PC-9 (cell line): ENCODE measurements at regions not wholly inside any gene's neighbourhood (a gene's known extent, or its start where the extent isn't known, plus 50 kb on each side); places are given as distances from the start of the nearest gene placed in this dataset.
A peak's percentile ranks its signal among the peaks of the same experiment; 100 is the strongest.

ENCODE experiments used
- BruUV-seq: library from RNA; stranded (reverse); fragments of 400-500 nt; replicated peaks from 2 replicates; lab custom pipeline; 2021; lab: Mats Ljungman, UMichigan
- CTCF ChIA-PET: fragments of 300-600 bp; sonication (Branson Sonifier 250); formaldehyde crosslinking; loops from one replicate; lab custom pipeline; 2022; ENCODE audit warnings: antibody characterized with exemption; lab: Charles Lee
- POLR2A ChIA-PET: fragments of 300-600 bp; sonication (Branson Sonifier 250); formaldehyde crosslinking; loops from one replicate; lab custom pipeline; 2022; ENCODE audit warnings: antibody characterized with exemption; ENCODE audit not compliant: unreplicated experiment; lab: Charles Lee
- DNase-seq, 2 experiments: peaks; one replicate each; pipeline versions ENCODE4 v3.0.0 to v3.0.0-alpha.2; 2015 to 2022; ENCODE audit warnings: mixed read lengths in 1 of 2
- H2AFZ ChIP-seq: fragments of 200-600 bp; sonication (generic); 2 replicates; pipeline ENCODE4 v1.8.1; 2017; ENCODE audit warnings: antibody characterized with exemption
- H3F3A ChIP-seq: fragments of 200-600 bp; sonication (generic); 2 replicates; pipeline ENCODE4 v1.8.1; 2017; ENCODE audit warnings: antibody characterized with exemption, mild to moderate bottlenecking, low read depth; ENCODE audit not compliant: insufficient read depth
- H3K27ac ChIP-seq: fragments of 200-600 bp; sonication (generic); 2 replicates; pipeline ENCODE4 v1.6.1; 2016; ENCODE audit warnings: mixed run types
- H3K27me3 ChIP-seq: fragments of 200-600 bp; sonication (generic); 2 replicates; pipeline ENCODE4 v1.6.1; 2016; ENCODE audit warnings: low read depth, mixed run types; ENCODE audit not compliant: insufficient read depth
- H3K36me3 ChIP-seq: fragments of 200-600 bp; sonication (generic); 2 replicates; pipeline ENCODE4 v1.6.1; 2016; ENCODE audit warnings: low read depth, mixed run types
- H3K4me1 ChIP-seq: fragments of 200-600 bp; sonication (generic); replicated peaks from 2 replicates; pipeline ENCODE4 v1.6.1; 2016; ENCODE audit warnings: mixed run types; ENCODE audit not compliant: insufficient read depth
- H3K4me2 ChIP-seq: fragments of 200-600 bp; sonication (generic); 2 replicates; pipeline ENCODE4 v1.6.1; 2017; ENCODE audit warnings: mixed run types
- H3K4me3 ChIP-seq: fragments of 200-600 bp; sonication (generic); 2 replicates; pipeline ENCODE4 v1.6.1; 2016; ENCODE audit warnings: mixed run types
- H3K79me2 ChIP-seq: fragments of 200-600 bp; sonication (generic); 2 replicates; pipeline ENCODE4 v1.6.1; 2017; ENCODE audit warnings: low read depth, mixed run types
- H3K9me2 ChIP-seq: fragments of 200-600 bp; sonication (generic); 2 replicates; pipeline ENCODE4 v1.8.1; 2017; ENCODE audit warnings: mild to moderate bottlenecking; ENCODE audit not compliant: insufficient read depth
- H3K9me3 ChIP-seq: fragments of 200-600 bp; sonication (generic); 2 replicates; pipeline ENCODE4 v1.8.1; 2016; ENCODE audit warnings: low read depth; ENCODE audit not compliant: insufficient read depth
- H4K20me1 ChIP-seq: fragments of 200-600 bp; sonication (generic); 2 replicates; pipeline ENCODE4 v1.8.1; 2017; ENCODE audit not compliant: insufficient read depth
- EZH2 ChIP-seq: fragments of 200-600 bp; sonication (generic); IDR thresholded peaks from 2 replicates; pipeline ENCODE4 v1.8.0; 2017; ENCODE audit warnings: antibody characterized with exemption, low read depth
- intact Hi-C: fragments of 100-400 bp; cut with micrococcal nuclease; formaldehyde crosslinking; loops from one replicate; pipeline ENCODE4 v1.10.0; 2022; ENCODE audit not compliant: unreplicated experiment
- TF ChIP-seq, protein P1 (sequence below): fragments of 200-600 bp; sonication (generic); conservative IDR thresholded peaks from 2 replicates; pipeline ENCODE4 v1.6.1; 2017; ENCODE audit warnings: mixed run types, antibody characterized with exemption, mild to moderate bottlenecking, moderate library complexity

DNA sequence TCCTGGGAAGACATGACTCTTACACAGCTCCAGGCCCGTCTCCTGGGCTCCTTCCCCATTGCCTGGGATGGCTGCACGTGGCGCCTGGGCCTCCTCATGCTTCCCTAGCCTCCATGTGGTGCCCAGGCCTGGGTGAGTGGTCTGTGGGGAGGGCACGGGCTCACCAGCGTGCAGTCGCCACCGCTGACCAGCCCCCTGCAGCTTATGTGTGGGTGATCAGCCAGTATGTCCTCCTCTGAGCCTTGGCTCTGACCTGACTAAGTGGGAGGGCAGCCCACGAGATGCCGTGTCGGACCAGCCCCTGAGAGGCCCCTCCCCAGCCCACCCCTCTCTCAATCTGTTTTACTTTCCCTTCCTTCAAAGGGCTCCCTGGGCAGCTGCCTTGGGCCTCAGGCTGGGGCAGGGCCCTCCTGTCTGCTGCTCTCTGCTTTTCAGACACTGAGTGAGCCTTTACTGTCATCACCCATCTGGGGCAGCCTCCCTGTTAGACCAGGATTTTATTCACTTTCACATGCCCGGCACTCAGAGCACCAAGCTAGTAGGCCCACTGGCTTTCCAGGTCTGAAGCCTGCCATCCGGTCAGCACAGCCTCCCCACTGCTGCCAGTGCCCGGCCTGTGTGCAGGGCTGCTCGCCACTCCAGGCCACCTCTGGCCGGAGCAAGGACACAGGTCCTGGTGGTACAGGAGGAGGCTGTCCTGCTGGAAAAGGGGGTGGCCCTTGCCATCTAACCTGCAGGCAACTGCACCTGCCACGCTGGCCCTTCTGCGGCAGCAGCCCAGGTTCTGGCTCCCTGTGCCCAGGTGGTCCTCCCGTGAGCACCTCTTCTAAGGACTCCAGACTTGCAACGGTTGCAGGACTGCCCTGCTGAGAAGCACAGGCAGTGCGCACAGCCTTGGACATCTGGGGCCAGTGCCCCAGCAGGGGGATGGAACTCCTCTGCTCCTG, 84.9 kb upstream of the HPCAL1 start:
- no peak for DNase-seq
- TF ChIP-seq EZH2: no peak
- TF ChIP-seq, protein P1, sequence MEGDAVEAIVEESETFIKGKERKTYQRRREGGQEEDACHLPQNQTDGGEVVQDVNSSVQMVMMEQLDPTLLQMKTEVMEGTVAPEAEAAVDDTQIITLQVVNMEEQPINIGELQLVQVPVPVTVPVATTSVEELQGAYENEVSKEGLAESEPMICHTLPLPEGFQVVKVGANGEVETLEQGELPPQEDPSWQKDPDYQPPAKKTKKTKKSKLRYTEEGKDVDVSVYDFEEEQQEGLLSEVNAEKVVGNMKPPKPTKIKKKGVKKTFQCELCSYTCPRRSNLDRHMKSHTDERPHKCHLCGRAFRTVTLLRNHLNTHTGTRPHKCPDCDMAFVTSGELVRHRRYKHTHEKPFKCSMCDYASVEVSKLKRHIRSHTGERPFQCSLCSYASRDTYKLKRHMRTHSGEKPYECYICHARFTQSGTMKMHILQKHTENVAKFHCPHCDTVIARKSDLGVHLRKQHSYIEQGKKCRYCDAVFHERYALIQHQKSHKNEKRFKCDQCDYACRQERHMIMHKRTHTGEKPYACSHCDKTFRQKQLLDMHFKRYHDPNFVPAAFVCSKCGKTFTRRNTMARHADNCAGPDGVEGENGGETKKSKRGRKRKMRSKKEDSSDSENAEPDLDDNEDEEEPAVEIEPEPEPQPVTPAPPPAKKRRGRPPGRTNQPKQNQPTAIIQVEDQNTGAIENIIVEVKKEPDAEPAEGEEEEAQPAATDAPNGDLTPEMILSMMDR: no peak
- H3K27ac ChIP-seq: no peak overlapping the region
- H3K9me3 ChIP-seq: no peaks in the 10 kb centered on the region
- H3F3A ChIP-seq: 0 out of 2 replicates have a peak, but pooled peaks cover 5% of the 10 kb centered on the region
- H3K36me3 ChIP-seq: no peaks in the 10 kb centered on the region
- no peaks in the 10 kb centered on the region for H4K20me1 ChIP-seq
- H3K4me1 ChIP-seq: peaks cover 19% of the 10 kb centered on the region; the same call in 1 of the 2 replicates
- H2AFZ ChIP-seq: no peak overlapping the region
- BruUV-seq: no TSS peak
- no peak overlapping the region for H3K4me3 ChIP-seq
- intact Hi-C loops: no loop called here
- H3K9me2 ChIP-seq: no peaks in the 10 kb centered on the region
- CTCF ChIA-PET: no interaction called here
- POLR2A ChIA-PET: no interaction called here
- H3K4me2 ChIP-seq: no peak overlapping the region
- no peaks in the 10 kb centered on the region for H3K27me3 ChIP-seq
- no peaks in the 10 kb centered on the region for H3K79me2 ChIP-seq

DNA sequence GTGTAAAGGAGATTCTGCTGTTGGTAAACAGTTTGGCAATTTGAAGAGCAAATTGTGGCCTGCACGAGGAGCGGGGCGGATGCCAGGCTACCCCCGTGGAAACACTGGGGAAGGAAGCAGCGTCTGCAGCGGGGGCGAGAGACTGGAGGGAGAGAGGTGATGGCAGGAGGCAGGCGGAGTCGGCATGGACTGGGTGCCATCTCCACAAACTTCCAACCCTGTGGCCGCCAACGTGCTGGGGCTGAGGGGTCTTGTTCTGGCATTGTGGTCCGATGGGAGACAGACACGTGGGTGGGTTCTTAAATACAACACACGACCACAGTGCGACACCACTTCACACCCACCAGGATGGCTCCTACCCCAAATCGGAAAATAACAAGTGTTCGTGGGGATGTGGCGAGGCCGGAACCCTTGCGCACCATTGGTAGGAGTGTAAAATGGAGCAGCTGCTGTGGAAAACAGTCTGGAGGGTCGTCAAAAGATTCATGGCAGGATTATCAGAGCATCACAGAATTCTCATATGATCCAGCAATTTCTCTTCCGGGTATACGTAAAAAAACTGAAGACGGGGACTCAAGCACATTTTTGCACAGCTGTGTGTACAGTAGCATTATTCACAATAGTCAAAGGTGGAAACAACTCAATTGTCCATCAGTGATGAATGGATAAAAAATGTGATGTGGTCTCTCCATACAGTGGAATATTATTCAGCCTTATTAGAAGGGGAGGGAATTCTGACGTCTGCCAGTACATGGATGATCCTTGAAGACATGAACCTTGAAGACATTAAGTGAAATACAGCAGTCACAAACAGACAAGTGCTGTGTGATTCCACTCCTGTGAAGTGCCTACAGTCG, 82.4 kb upstream of the HPCAL1 start:
- peak overlapping the region; percentile 52 for H3K27ac ChIP-seq
- H3K36me3 ChIP-seq: no peaks in the 10 kb centered on the region
- CTCF ChIA-PET: no interaction called here
- BruUV-seq: no TSS peak
- no peaks in the 10 kb centered on the region for H3K79me2 ChIP-seq
- H3K4me2 ChIP-seq: peak overlapping the region; percentile 52
- H3K9me3 ChIP-seq: no peaks in the 10 kb centered on the region
- H3K4me3 ChIP-seq: 0 out of 2 replicates have a peak overlapping the region, but pooled peaks have one; percentile 21
- no peaks in the 10 kb centered on the region for H3K27me3 ChIP-seq
- 0 out of 2 replicates have a peak, but pooled peaks cover 5% of the 10 kb centered on the region for H3F3A ChIP-seq
- intact Hi-C loops: loop anchor here (2.0 kb wide), 1 partner anchor 189 kb away; no protein-coding TSS in a partner anchor
- peaks cover 19% of the 10 kb centered on the region; the same call in 1 of the 2 replicates for H3K4me1 ChIP-seq
- TF ChIP-seq, protein P1: no peak
- TF ChIP-seq EZH2: no peak
- no peaks in the 10 kb centered on the region for H4K20me1 ChIP-seq
- POLR2A ChIA-PET: no interaction called here
- DNase-seq: peak in 1 of 2 experiments; percentile 70
- no peaks in the 10 kb centered on the region for H3K9me2 ChIP-seq
- no peak overlapping the region for H2AFZ ChIP-seq

DNA sequence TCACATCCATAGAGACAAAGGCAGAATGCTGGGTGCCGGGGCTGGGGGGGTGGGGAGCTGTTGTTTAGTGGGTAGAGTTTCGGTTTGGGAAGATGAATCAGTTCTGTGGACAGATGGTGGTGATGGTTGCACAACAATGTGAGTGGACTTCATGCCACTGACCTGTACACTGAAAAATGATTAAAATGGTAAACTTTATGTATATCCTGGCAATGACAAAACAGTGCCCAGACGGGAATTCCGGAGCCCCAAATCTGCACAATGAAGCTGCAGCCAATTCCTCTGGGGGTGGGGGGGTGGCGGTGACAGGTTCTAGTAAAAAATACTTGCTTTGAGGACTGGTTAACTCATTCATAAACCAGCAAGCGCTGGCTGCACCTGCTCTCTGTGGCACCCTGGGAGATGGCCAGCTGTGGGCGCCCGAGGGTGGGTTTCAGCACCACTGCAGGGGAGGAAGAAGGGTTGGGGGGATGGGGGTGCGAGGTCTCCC, 81.8 kb upstream of the HPCAL1 start:
- no peaks in the 10 kb centered on the region for H3K9me2 ChIP-seq
- H3K27me3 ChIP-seq: no peaks in the 10 kb centered on the region
- peak; percentile 21 to 72 for DNase-seq
- peak overlapping the region; percentile 52 for H3K27ac ChIP-seq
- 0 out of 2 replicates have a peak overlapping the region, but pooled peaks have one; percentile 21 for H3K4me3 ChIP-seq
- H3K36me3 ChIP-seq: no peaks in the 10 kb centered on the region
- H3K9me3 ChIP-seq: no peaks in the 10 kb centered on the region
- H3K79me2 ChIP-seq: no peaks in the 10 kb centered on the region
- intact Hi-C loops: loop anchor here (2.0 kb wide), 1 partner anchor 188 kb away; no protein-coding TSS in a partner anchor
- no TSS peak for BruUV-seq
- TF ChIP-seq, protein P1: no peak
- TF ChIP-seq EZH2: no peak
- POLR2A ChIA-PET: no interaction called here
- no peaks in the 10 kb centered on the region for H4K20me1 ChIP-seq
- peak overlapping the region; percentile 52 for H3K4me2 ChIP-seq
- peaks cover 19% of the 10 kb centered on the region; the same call in 1 of the 2 replicates for H3K4me1 ChIP-seq
- H2AFZ ChIP-seq: no peak overlapping the region
- 0 out of 2 replicates have a peak, but pooled peaks cover 5% of the 10 kb centered on the region for H3F3A ChIP-seq
- CTCF ChIA-PET: interaction anchor here (0.5 kb wide), 1 partner anchor 1597 kb away, joined by 6 read pairs; no protein-coding TSS in a partner anchor
